Activated CD8-positive, alpha-beta memory T cell treated with anti-CD3 and anti-CD28 coated beads for 36 hours (primary cell): ENCODE measurements at regions not wholly inside any gene's neighbourhood (a gene's known extent, or its start where the extent isn't known, plus 50 kb on each side); places are given as distances from the start of the nearest gene placed in this dataset.

Experiments
- CTCF ChIA-PET: fragments of 350-600 bp; sonication (Branson Sonifier 250); formaldehyde crosslinking; loops from one replicate; lab custom pipeline; 2021; ENCODE audit warnings: antibody characterized with exemption; lab: Charles Lee
- POLR2A ChIA-PET: fragments of 350-600 bp; sonication (Branson Sonifier 250); formaldehyde crosslinking; loops from one replicate; lab custom pipeline; 2021; ENCODE audit warnings: antibody characterized with exemption; lab: Charles Lee

GRCh38 chr13:70388935-70389334 lies 280.7 kb upstream of the KLHL1 start:
- POLR2A ChIA-PET: no interaction called here
- CTCF ChIA-PET: no interaction called here

GRCh38 chr13:70386919-70387318 lies 278.7 kb upstream of the KLHL1 start:
- POLR2A ChIA-PET: no interaction called here
- CTCF ChIA-PET: no interaction called here

- CTCF ChIA-PET: no interaction called here
- POLR2A ChIA-PET: no interaction called here
Observed at GRCh38 chr13:70385852-70386251, 277.6 kb upstream of the KLHL1 start.

- CTCF ChIA-PET: no interaction called here
- POLR2A ChIA-PET: no interaction called here
Observed at GRCh38 chr13:70384156-70384555, 275.9 kb upstream of the KLHL1 start.

- ChIA-PET POLR2A (no interaction called here), CTCF (no interaction called here)
Observed at GRCh38 chr13:70380809-70381208, 272.6 kb upstream of the KLHL1 start.

- POLR2A ChIA-PET: no interaction called here
- CTCF ChIA-PET: no interaction called here
Observed at GRCh38 chr13:70375718-70376117, 267.5 kb upstream of the KLHL1 start.

- POLR2A ChIA-PET: no interaction called here
- CTCF ChIA-PET: no interaction called here
Observed at GRCh38 chr13:70370924-70371323, 262.7 kb upstream of the KLHL1 start.

- ChIA-PET POLR2A (no interaction called here), CTCF (no interaction called here)
Observed at GRCh38 chr13:70366720-70367119, 258.5 kb upstream of the KLHL1 start.

GRCh38 chr13:70363991-70364390 lies 255.7 kb upstream of the KLHL1 start:
- POLR2A ChIA-PET: no interaction called here
- CTCF ChIA-PET: no interaction called here

GRCh38 chr13:70362820-70363570 lies 254.7 kb upstream of the KLHL1 start:
- CTCF ChIA-PET: no interaction called here
- POLR2A ChIA-PET: no interaction called here

GRCh38 chr13:70357031-70357430 lies 248.8 kb upstream of the KLHL1 start:
- ChIA-PET CTCF (no interaction called here), POLR2A (no interaction called here)

GRCh38 chr13:70353096-70353495 lies 244.8 kb upstream of the KLHL1 start:
- POLR2A ChIA-PET: no interaction called here
- CTCF ChIA-PET: no interaction called here

- ChIA-PET POLR2A (no interaction called here), CTCF (no interaction called here)
Observed at GRCh38 chr13:70347947-70348620, 239.8 kb upstream of the KLHL1 start.

- ChIA-PET CTCF (no interaction called here), POLR2A (no interaction called here)
Observed at GRCh38 chr13:70339738-70340137, 231.5 kb upstream of the KLHL1 start.

GRCh38 chr13:70338609-70339008 lies 230.4 kb upstream of the KLHL1 start:
- ChIA-PET CTCF (no interaction called here), POLR2A (no interaction called here)

- POLR2A ChIA-PET: no interaction called here
- CTCF ChIA-PET: no interaction called here
Observed at GRCh38 chr13:70336866-70337265, 228.6 kb upstream of the KLHL1 start.

GRCh38 chr13:70333752-70334151 lies 225.5 kb upstream of the KLHL1 start:
- POLR2A ChIA-PET: no interaction called here
- CTCF ChIA-PET: no interaction called here

GRCh38 chr13:70330697-70331361 lies 222.6 kb upstream of the KLHL1 start:
- ChIA-PET POLR2A (no interaction called here), CTCF (no interaction called here)

GRCh38 chr13:70324519-70324918 lies 216.3 kb upstream of the KLHL1 start:
- ChIA-PET POLR2A (no interaction called here), CTCF (no interaction called here)

GRCh38 chr13:70311191-70311590 lies 202.9 kb upstream of the KLHL1 start:
- ChIA-PET CTCF (no interaction called here), POLR2A (no interaction called here)
